Pons (tissue), 1 donor: ENCODE measurements at regions not wholly inside any gene's neighbourhood (a gene's known extent, or its start where the extent isn't known, plus 50 kb on each side); places are given as distances from the start of the nearest gene placed in this dataset.

Experiments used
- DNase-seq: peaks from one replicate; pipeline ENCODE4 v3.0.0-alpha.2; 2016; ENCODE audit warnings: low spot score

GRCh38 chr2:18133310-18133709 lies 254.8 kb downstream of the KCNS3 start:
- DNase-seq, result no peak

DNA sequence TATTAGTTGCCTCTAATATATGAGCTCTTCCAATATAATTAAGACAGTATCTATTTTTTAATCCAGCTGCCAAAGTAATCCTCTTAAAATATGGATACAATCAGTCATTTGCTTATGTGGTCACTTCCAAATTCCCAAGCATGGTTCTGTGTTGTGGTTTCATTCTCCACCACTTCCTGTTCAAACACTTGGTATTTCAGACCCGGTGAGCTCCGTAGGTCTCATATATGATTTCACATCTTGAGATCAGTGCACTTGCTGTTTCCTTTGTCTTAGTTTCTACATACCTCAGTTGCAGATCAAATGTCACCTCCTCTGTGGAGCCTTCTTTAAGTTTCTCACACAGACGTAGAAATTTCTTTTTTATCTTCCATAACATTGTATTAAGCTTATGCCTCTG lies 254.2 kb downstream of the KCNS3 start:
- DNase-seq, result no peak

DNA sequence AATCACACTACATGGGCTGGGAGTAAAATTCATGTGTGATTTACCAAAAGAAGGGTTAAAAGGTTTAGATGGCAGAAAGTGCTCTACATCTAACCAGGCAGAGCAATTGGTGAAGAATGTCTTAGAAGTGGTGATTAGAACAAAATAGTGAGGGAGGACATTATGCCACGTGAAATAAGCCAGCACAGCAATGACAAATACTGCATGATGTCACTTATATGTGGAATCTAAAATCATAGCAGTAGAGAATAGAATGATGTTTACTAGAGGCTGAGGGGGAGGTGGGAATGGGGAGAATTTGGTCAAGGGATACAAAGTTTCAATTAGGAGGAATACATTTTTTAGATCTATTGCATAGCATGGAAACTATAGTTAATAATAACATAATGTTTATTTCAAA lies 253.3 kb downstream of the KCNS3 start:
- DNase-seq, result no peak

- no peak for DNase-seq
Observed at GRCh38 chr2:18129348-18129747, 250.9 kb downstream of the KCNS3 start.

- DNase-seq, result no peak
Observed at GRCh38 chr2:18125303-18125702, 246.8 kb downstream of the KCNS3 start.

- DNase-seq, result no peak
Observed at GRCh38 chr2:18124116-18124835, 245.8 kb downstream of the KCNS3 start.

DNA sequence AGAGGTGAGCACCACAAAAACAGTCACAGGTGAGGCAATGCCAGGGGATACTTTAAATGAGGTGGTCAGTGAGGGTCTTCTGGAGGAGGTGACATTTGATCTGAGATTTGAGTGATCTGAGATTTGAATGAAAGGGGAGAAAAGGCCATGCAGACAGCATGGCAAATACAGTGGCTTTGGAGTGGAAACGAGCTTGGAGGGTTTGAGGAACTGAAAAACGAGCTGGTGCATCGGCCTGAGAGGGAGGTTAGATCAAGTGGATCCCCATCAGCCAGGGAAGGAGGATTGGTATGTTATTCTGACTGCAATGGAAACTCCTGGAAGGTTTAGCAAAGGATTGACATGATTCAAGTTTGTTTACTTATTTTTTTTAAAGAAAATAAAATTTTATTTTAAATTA lies 245.1 kb downstream of the KCNS3 start:
- DNase-seq, result no peak

DNA sequence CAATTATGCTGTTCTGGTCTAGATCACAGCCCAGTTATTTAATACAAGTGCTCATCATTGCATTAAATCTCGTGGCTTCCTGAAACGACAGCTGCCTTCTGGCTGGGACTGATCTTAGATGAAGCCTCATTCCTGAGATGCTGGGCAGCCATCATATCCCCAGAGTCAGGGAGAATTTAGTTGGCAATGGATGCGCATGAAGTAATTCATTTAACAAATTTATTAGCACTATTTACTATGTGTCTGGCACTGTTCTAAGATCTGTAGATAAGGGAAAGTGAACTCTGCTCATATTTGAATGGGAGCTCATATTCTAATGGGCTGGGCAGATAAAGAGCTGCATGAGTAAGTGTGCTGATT lies 244.7 kb downstream of the KCNS3 start:
- no peak for DNase-seq

GRCh38 chr2:18122544-18123210 lies 244.2 kb downstream of the KCNS3 start:
- no peak for DNase-seq

- DNase-seq, result no peak
Observed at GRCh38 chr2:18119883-18120282, 241.4 kb downstream of the KCNS3 start.

GRCh38 chr2:18118703-18119102 lies 240.2 kb downstream of the KCNS3 start:
- DNase-seq, result no peak

GRCh38 chr2:18117592-18117991 lies 239.1 kb downstream of the KCNS3 start:
- no peak for DNase-seq

DNA sequence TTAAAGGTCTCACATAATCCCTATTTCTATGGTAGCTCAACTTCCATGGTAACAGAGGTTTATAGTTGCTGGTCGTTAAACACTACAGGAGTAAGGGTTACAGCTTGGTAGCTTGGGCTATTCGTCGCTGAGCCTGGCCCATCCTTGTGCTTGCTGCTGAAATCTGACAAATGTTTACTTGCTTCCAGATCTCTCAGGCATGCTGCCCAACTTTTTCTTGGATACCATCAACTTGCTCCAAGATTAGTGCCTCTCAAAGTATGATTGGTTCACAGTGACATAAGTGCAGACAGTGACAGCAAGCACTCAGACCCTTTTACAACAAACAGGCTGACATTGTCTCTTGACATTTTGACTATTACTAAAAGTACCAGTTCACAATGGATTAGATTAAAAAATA lies 231.8 kb downstream of the KCNS3 start:
- no peak for DNase-seq

DNA sequence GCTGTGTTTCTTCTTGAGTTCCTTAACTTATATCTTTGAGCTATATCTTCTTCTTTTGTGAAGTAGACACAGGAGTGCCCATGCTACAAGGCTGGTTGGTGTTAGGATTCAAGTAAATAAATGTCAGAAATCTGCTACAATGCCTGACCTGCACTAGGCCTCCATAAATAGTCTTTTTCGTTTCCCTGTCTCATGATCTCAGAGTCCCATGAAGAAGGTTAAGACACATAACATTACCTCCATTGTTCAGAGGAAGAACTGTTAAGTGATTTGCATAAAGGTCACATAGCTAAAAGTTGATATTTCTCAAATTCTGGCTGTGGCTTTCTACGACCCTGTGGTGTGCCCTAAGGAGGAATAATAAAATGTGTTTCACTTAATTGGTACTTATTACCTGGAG lies 228.4 kb downstream of the KCNS3 start:
- DNase-seq, result no peak

DNA sequence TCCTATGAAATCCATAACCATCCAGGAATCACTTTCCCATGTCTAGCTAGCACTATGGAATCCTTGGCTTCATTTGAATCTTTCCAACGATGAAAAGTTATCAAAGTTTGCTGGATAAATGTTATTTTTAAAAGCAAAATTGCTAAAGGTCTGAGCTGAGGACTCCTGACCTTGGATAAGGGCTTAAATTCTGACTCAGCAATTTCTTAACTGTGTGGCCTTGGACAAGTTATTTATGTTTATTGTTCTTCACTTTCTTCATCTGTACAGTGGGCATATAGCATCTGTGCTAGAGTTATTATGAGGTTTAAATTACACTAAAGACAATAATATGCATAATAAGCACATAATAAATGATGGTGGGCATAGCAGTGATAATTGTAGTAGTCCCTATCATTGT lies 227.5 kb downstream of the KCNS3 start:
- no peak for DNase-seq

- DNase-seq, result peak; percentile 8
Observed at GRCh38 chr2:18104595-18105224, 226.2 kb downstream of the KCNS3 start.

- peak; percentile 74 for DNase-seq
Observed at GRCh38 chr2:18096836-18097405, 218.5 kb downstream of the KCNS3 start.

DNA sequence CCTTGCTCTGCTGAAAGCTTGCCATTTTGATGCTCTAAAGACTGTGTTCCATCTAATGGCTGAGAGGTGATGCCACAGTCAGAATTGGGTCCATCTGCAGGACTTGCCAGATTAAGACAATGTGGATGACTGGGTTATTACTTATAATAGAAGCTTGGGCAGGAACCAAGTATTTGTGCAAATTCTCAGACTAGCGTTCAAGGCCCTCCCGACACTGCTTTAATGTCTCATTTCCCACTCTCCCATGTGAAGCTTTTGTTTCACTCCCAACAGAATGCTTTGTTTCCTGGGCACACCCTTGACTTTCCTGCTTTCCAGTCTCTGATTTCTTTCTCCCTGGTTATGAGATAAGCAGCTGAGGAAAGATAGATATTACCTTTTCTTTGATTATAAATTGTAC lies 215.8 kb downstream of the KCNS3 start:
- DNase-seq, result no peak

DNA sequence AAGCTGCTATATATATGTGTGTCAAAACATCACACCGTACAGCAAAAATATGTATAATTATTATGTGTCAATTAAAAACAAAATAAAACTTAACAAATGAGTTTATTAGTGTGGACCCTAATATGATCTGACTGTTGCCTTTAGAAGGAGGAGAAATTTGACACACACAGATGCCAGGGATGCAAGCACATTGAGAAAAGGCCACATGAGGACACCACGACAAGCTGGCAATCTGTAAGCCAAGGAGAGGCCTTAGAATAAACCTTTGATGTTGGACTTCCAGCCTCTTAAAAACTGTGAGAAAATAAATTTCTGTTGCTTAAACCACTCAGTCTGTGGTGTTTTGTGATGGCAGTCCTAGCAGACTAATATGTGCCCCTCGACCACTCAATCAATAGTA lies 214.7 kb downstream of the KCNS3 start:
- DNase-seq, result no peak

GRCh38 chr2:18092760-18093159 lies 214.3 kb downstream of the KCNS3 start:
- no peak for DNase-seq

DNA sequence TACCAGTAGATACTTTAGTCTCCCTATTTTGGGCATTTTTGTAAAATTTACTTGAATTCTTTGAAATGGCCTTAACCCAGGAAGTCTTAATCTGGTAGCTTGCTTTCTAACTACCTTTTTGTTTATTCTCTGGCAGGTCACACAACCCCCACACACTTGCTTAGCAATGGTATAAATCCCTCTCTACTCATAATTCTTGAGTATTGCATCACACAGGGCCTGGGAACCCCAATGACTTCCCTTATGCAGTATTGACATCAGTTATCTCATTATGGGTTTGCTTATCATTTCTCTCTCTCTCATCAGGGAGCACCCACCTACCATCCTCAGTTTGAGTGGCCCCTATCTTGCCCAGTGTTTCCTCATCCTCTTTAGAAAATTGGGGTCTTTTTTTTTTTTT lies 207.1 kb downstream of the KCNS3 start:
- no peak for DNase-seq

DNA sequence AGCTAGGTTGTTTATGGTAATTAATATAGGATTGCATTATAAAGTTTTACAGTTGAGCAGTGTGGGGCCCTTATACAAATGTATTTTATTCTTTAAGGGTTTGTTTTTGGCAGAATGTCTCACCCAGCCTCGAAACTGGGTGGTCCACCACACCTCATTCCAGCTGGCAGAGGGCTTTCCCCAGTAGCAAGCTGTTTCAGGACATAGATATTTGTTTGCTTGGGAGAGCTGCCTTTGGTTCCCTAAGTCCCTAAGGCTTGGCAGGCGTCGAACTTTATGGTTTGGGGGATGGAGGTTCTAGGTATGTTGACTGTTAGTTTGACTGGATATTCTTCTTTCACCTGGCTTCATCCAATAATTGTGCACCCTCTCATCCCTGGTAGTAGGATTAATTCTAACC lies 205.9 kb downstream of the KCNS3 start:
- DNase-seq, result no peak

DNA sequence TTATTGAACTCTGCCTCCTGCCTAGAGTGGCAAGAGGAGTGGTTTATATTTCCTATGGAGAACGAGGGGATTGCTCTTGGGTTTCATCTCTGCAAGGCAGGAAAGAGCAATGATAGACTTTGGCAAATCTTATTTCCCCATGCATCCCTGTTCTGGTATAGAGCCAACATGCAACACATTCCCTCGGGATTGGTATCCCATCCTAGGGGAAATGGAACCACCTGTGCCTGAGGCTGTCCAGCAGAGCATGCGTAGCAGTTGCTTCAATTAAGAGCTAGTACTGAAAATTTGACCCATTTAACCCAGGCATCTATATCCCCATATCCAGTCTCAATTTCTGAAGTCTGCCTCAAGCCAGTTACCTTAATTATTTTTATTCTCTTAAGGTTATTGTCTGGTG lies 205.3 kb downstream of the KCNS3 start:
- DNase-seq, result no peak
